NT2/D1 (cell line): ENCODE measurements at regions not wholly inside any gene's neighbourhood (a gene's known extent, or its start where the extent isn't known, plus 50 kb on each side); places are given as distances from the start of the nearest gene placed in this dataset.

Experiments
- SUZ12 ChIP-seq: IDR thresholded peaks from 2 replicates; pipeline ENCODE4 v1.6.1; 2011; ENCODE audit not compliant: insufficient read length, insufficient read depth; ENCODE audit errors: extremely low read depth
- YY1 ChIP-seq: IDR thresholded peaks from 2 replicates; pipeline ENCODE4 v1.6.1; 2011; ENCODE audit not compliant: insufficient read length, insufficient read depth
- ZNF274 ChIP-seq: IDR thresholded peaks from 2 replicates; pipeline ENCODE4 v1.6.1; 2011; ENCODE audit warnings: mild to moderate bottlenecking, low read depth, low read length

DNA sequence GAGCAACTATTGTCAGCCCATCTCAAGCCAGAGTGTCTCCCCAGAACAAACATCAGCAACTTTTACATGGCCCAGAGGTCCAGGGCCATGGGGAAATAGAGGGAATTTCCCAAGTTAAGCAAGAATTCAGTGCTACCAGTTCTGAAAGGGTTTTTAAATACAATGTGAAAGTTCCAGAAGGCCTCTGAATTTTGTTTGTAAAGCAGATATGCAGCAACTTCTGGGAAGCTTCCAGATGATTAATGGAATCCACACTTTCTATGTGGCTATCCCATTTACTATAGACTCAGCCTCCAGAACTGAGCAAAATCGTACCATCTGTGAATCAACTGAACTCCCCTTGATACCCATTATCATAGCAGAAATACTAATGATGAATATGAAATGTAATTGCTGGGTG lies 93.8 kb downstream of the FEM1C start:
- no peak for TF ChIP-seq YY1
- TF ChIP-seq SUZ12, result no peak
- TF ChIP-seq ZNF274, result no peak
